PC-9 (cell line): ENCODE measurements at regions not wholly inside any gene's neighbourhood (a gene's known extent, or its start where the extent isn't known, plus 50 kb on each side); places are given as distances from the start of the nearest gene placed in this dataset.

Source experiments
- BruUV-seq: library from RNA; stranded (reverse); fragments of 400-500 nt; replicated peaks from 2 replicates; lab custom pipeline; 2021; lab: Mats Ljungman, UMichigan
- CTCF ChIA-PET: fragments of 300-600 bp; sonication (Branson Sonifier 250); formaldehyde crosslinking; loops from one replicate; lab custom pipeline; 2022; ENCODE audit warnings: antibody characterized with exemption; lab: Charles Lee
- POLR2A ChIA-PET: fragments of 300-600 bp; sonication (Branson Sonifier 250); formaldehyde crosslinking; loops from one replicate; lab custom pipeline; 2022; ENCODE audit warnings: antibody characterized with exemption; ENCODE audit not compliant: unreplicated experiment; lab: Charles Lee
- DNase-seq, 2 experiments: peaks; one replicate each; pipeline versions ENCODE4 v3.0.0 to v3.0.0-alpha.2; 2015 to 2022; ENCODE audit warnings: mixed read lengths in 1 of 2
- H2AFZ ChIP-seq: fragments of 200-600 bp; sonication (generic); 2 replicates; pipeline ENCODE4 v1.8.1; 2017; ENCODE audit warnings: antibody characterized with exemption
- H3F3A ChIP-seq: fragments of 200-600 bp; sonication (generic); 2 replicates; pipeline ENCODE4 v1.8.1; 2017; ENCODE audit warnings: antibody characterized with exemption, mild to moderate bottlenecking, low read depth; ENCODE audit not compliant: insufficient read depth
- H3K27ac ChIP-seq: fragments of 200-600 bp; sonication (generic); 2 replicates; pipeline ENCODE4 v1.6.1; 2016; ENCODE audit warnings: mixed run types
- H3K27me3 ChIP-seq: fragments of 200-600 bp; sonication (generic); 2 replicates; pipeline ENCODE4 v1.6.1; 2016; ENCODE audit warnings: low read depth, mixed run types; ENCODE audit not compliant: insufficient read depth
- H3K36me3 ChIP-seq: fragments of 200-600 bp; sonication (generic); 2 replicates; pipeline ENCODE4 v1.6.1; 2016; ENCODE audit warnings: low read depth, mixed run types
- H3K4me1 ChIP-seq: fragments of 200-600 bp; sonication (generic); replicated peaks from 2 replicates; pipeline ENCODE4 v1.6.1; 2016; ENCODE audit warnings: mixed run types; ENCODE audit not compliant: insufficient read depth
- H3K4me2 ChIP-seq: fragments of 200-600 bp; sonication (generic); 2 replicates; pipeline ENCODE4 v1.6.1; 2017; ENCODE audit warnings: mixed run types
- H3K4me3 ChIP-seq: fragments of 200-600 bp; sonication (generic); 2 replicates; pipeline ENCODE4 v1.6.1; 2016; ENCODE audit warnings: mixed run types
- H3K79me2 ChIP-seq: fragments of 200-600 bp; sonication (generic); 2 replicates; pipeline ENCODE4 v1.6.1; 2017; ENCODE audit warnings: low read depth, mixed run types
- H3K9me2 ChIP-seq: fragments of 200-600 bp; sonication (generic); 2 replicates; pipeline ENCODE4 v1.8.1; 2017; ENCODE audit warnings: mild to moderate bottlenecking; ENCODE audit not compliant: insufficient read depth
- H3K9me3 ChIP-seq: fragments of 200-600 bp; sonication (generic); 2 replicates; pipeline ENCODE4 v1.8.1; 2016; ENCODE audit warnings: low read depth; ENCODE audit not compliant: insufficient read depth
- H4K20me1 ChIP-seq: fragments of 200-600 bp; sonication (generic); 2 replicates; pipeline ENCODE4 v1.8.1; 2017; ENCODE audit not compliant: insufficient read depth
- CTCF ChIP-seq: fragments of 200-600 bp; sonication (generic); conservative IDR thresholded peaks from 2 replicates; pipeline ENCODE4 v1.6.1; 2017; ENCODE audit warnings: mixed run types, antibody characterized with exemption, mild to moderate bottlenecking, moderate library complexity
- EZH2 ChIP-seq: fragments of 200-600 bp; sonication (generic); IDR thresholded peaks from 2 replicates; pipeline ENCODE4 v1.8.0; 2017; ENCODE audit warnings: antibody characterized with exemption, low read depth
- intact Hi-C: fragments of 100-400 bp; cut with micrococcal nuclease; formaldehyde crosslinking; loops from one replicate; pipeline ENCODE4 v1.10.0; 2022; ENCODE audit not compliant: unreplicated experiment

- Histone ChIP-seq H3K27ac (no peak overlapping the region), H2AFZ (no peak overlapping the region), H3K27me3 (no peaks in the 10 kb centered on the region), H3F3A (no peaks in the 10 kb centered on the region), H3K4me3 (no peak overlapping the region), H3K4me1 (no peaks in the 10 kb centered on the region), H3K79me2 (no peaks in the 10 kb centered on the region), H3K4me2 (no peak overlapping the region), H3K9me3 (no peaks in the 10 kb centered on the region), H3K36me3 (no peaks in the 10 kb centered on the region), H3K9me2 (no peaks in the 10 kb centered on the region), H4K20me1 (no peaks in the 10 kb centered on the region)
- DNase-seq: peak in 1 of 2 experiments; percentile 59
- peak; percentile 68 for TF ChIP-seq CTCF
- no peak for TF ChIP-seq EZH2
- POLR2A ChIA-PET: no interaction called here
- BruUV-seq: no TSS peak
- CTCF ChIA-PET: interaction anchor here (0.5 to 1.3 kb wide), 8 partner anchors 18 to 329 kb away, joined by 3 read pairs; no protein-coding TSS in a partner anchor
- intact Hi-C loops: loop anchor here (1.0 to 10.0 kb wide), 6 partner anchors 45 to 1758 kb away; no protein-coding TSS in a partner anchor
Measured at GRCh38 chr18:8982416-8983183, 119.9 kb upstream of the NDUFV2 start.

- Histone ChIP-seq H3K27ac (no peak overlapping the region), H3F3A (no peaks in the 10 kb centered on the region), H3K79me2 (no peaks in the 10 kb centered on the region), H3K36me3 (no peaks in the 10 kb centered on the region), H3K9me3 (no peaks in the 10 kb centered on the region), H3K4me1 (no peaks in the 10 kb centered on the region), H3K4me2 (no peak overlapping the region), H2AFZ (no peak overlapping the region), H4K20me1 (no peaks in the 10 kb centered on the region), H3K4me3 (no peak overlapping the region), H3K27me3 (no peaks in the 10 kb centered on the region), H3K9me2 (no peaks in the 10 kb centered on the region)
- POLR2A ChIA-PET: no interaction called here
- CTCF ChIA-PET: interaction anchor here (0.7 to 0.9 kb wide), 3 partner anchors 21 to 276 kb away, joined by 3 read pairs; no protein-coding TSS in a partner anchor
- intact Hi-C loops: loop anchor here (2.0 to 10.0 kb wide), 3 partner anchors 46 to 1758 kb away; no protein-coding TSS in a partner anchor
- TF ChIP-seq EZH2 (no peak), CTCF (no peak)
- BruUV-seq: no TSS peak
- DNase-seq: no peak
Measured at GRCh38 chr18:8983195-8983594, 119.3 kb upstream of the NDUFV2 start.

- H3K4me1 ChIP-seq: no peaks in the 10 kb centered on the region
- H3K9me2 ChIP-seq: no peaks in the 10 kb centered on the region
- ChIA-PET POLR2A (no interaction called here), CTCF (interaction anchor here (0.6 kb wide), 1 partner anchor 312 kb away, joined by 7 read pairs; no protein-coding TSS in a partner anchor)
- H3K27me3 ChIP-seq: no peaks in the 10 kb centered on the region
- H4K20me1 ChIP-seq: no peaks in the 10 kb centered on the region
- H3K36me3 ChIP-seq: no peaks in the 10 kb centered on the region
- H3K4me3 ChIP-seq: no peak overlapping the region
- H3K27ac ChIP-seq: no peak overlapping the region
- no peak for TF ChIP-seq CTCF
- TF ChIP-seq EZH2: no peak
- no TSS peak for BruUV-seq
- no peaks in the 10 kb centered on the region for H3F3A ChIP-seq
- no peaks in the 10 kb centered on the region for H3K79me2 ChIP-seq
- DNase-seq: no peak
- H2AFZ ChIP-seq: no peak overlapping the region
- H3K4me2 ChIP-seq: no peak overlapping the region
- H3K9me3 ChIP-seq: no peaks in the 10 kb centered on the region
- intact Hi-C loops: loop anchor here (5.0 to 10.0 kb wide), 2 partner anchors 47 to 1759 kb away; no protein-coding TSS in a partner anchor
Measured at GRCh38 chr18:8984131-8984721, 118.3 kb upstream of the NDUFV2 start.
